ENCODE measurements at regions not wholly inside any gene's neighbourhood (a gene's known extent, or its start where the extent isn't known, plus 50 kb on each side); places are given as distances from the start of the nearest gene placed in this dataset.

DNA sequence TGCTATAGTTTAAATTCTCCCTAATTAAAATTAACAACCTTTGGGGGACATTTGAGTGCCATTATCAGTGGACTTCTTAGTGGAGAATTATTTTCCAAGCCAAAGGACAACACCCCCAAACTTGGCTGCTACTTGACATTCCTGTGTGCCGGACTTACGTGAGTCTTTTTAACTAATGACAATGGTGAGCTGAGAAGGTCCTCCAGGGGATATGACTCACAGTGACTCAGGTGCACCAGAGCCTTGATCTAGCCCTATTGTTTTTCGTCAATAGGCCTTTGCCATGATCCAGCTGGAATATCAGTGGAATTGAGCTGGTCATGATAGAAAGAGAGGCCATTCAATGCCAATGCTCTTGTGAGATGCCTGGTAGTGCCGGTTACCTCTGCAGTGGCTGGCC, 118.1 kb upstream of the CXCR4 start:
- DNase-seq (ENCODE audit: low read depth), result peak; percentile 85
- TF ChIP-seq, protein P1, sequence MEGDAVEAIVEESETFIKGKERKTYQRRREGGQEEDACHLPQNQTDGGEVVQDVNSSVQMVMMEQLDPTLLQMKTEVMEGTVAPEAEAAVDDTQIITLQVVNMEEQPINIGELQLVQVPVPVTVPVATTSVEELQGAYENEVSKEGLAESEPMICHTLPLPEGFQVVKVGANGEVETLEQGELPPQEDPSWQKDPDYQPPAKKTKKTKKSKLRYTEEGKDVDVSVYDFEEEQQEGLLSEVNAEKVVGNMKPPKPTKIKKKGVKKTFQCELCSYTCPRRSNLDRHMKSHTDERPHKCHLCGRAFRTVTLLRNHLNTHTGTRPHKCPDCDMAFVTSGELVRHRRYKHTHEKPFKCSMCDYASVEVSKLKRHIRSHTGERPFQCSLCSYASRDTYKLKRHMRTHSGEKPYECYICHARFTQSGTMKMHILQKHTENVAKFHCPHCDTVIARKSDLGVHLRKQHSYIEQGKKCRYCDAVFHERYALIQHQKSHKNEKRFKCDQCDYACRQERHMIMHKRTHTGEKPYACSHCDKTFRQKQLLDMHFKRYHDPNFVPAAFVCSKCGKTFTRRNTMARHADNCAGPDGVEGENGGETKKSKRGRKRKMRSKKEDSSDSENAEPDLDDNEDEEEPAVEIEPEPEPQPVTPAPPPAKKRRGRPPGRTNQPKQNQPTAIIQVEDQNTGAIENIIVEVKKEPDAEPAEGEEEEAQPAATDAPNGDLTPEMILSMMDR (conservative IDR thresholded peaks at IDR 0.05; ENCODE audit: control insufficient read depth, insufficient read depth, low read depth, low read length), result no peak
- H3K4me3 ChIP-seq (ENCODE audit: control insufficient read depth, low read depth, low read length), result no peak overlapping the region

DNA sequence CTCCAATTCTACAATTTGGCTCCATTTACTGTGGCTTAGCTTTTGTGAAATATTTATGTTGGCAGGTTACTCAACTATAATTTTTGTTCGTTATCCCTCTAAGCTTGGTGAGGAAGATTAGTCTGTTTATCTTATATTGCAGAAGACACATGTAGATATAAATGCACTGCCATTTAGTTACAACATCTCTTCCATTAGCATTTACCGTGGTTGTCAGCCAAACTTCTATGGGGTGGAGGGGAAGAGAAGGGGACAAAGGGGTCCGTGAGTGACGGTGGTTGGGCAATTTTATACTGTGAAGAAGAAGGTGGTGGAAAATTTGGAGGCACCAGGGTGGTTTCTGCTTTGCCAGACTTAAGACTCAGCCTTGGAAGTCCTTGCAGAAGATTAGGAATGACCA, 117.6 kb upstream of the CXCR4 start:
- TF ChIP-seq, protein P1 (conservative IDR thresholded peaks at IDR 0.05; ENCODE audit: control insufficient read depth, insufficient read depth, low read depth, low read length), result no peak
- peak; percentile 6 for DNase-seq (ENCODE audit: low read depth)
- H3K4me3 ChIP-seq (ENCODE audit: control insufficient read depth, low read depth, low read length), result no peak overlapping the region

DNA sequence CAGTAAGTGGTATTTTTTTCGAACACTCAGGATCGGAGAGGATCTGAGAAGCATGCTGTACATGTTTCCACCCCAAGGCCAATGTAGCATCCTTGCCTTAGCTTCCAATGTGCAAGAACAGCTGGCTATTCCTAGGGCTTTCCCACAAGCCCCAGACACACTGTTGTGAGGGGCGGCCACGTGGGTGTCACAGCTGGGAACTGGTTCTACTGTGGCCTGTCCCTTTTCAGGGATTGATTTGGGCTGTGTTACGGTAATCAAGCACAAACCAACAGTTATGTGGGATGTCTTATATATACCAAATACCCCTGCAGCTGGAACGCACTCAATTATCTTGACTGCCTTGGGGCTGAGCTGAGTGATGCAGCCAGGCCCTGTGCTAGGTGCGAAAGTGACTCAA, 116.3 kb upstream of the CXCR4 start:
- no peak overlapping the region for H3K4me3 ChIP-seq (ENCODE audit: control insufficient read depth, low read depth, low read length)
- no peak for DNase-seq (ENCODE audit: low read depth)
- TF ChIP-seq, protein P1 (conservative IDR thresholded peaks at IDR 0.05; ENCODE audit: control insufficient read depth, insufficient read depth, low read depth, low read length), result no peak

DNA sequence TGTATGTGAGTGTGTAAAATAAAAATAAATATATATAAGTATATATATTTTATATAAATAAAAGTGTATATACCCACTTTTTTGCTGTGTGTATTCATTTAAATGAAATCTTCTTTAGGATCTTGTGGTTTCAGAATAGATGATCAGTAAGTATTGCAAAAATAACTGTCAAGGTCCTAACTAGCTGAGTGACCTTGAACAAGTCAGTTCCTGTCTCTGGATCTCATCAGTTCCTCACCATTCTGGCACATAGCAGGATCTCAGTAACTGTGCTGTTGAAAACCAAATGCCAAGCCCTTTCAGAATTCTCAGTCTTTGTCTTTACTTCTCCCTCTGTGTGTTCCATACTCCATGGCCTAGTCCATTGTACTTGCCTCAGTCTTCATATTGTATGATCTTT, 115.3 kb upstream of the CXCR4 start:
- no peak overlapping the region for H3K4me3 ChIP-seq (ENCODE audit: control insufficient read depth, low read depth, low read length)
- TF ChIP-seq, protein P1 (conservative IDR thresholded peaks at IDR 0.05; ENCODE audit: control insufficient read depth, insufficient read depth, low read depth, low read length), result no peak
- no peak for DNase-seq (ENCODE audit: low read depth)

DNA sequence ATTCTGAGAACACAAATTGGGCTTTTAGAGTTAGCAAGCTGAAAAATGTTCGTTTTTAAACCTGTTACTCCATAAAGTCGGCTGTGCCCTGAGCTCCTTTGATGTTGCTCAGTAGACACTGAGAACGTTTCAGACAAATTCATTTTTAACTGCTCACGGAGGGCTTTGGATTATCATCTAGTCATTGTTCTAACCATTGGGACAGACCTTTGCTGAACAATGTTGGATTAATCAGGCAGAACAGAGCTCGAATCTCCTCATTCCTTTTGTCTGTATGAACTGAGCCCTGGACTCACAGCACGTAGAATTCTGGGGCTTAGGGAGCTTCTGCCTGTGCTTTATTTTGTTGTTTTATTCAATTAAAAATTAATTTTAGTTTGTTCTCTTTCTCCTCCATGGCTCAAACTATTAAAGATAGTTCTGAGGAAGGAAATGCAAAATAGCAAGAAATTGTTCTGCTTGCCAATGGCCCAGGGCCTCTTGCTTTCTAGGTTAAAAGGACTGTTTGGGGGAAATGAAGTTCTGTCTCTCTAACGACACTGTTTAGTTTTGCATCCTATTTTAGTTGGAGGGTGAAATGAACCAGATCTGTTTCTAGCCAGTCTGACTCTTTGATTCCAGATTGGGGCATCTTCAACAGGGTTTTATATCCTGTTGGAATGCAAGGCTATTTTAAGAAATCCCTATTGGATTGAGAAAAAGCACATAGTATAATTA, 114.7 kb upstream of the CXCR4 start:
- DNase-seq (ENCODE audit: low read depth), result no peak
- H3K4me3 ChIP-seq (ENCODE audit: control insufficient read depth, low read depth, low read length), result no peak overlapping the region
- TF ChIP-seq, protein P1 (conservative IDR thresholded peaks at IDR 0.05; ENCODE audit: control insufficient read depth, insufficient read depth, low read depth, low read length), result no peak

DNA sequence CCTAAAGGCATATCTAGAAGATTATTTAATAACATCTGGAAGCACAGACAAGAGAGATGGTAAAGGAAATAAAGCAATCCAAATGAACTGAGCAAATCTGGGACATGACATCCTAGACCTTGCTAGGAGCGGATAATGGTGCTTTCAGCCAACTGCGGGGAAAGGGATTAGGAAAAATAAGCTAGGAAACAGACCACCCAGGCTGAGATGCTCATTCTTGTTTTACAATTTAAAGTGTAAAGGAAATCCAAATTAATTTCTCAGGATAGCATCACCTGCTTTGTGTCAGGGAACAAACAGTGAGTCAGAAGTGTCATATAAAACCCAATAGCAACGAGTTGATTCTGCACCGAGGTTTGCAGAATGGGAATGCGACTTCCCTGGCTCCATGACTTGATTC, 112.5 kb upstream of the CXCR4 start:
- H3K4me3 ChIP-seq (ENCODE audit: control insufficient read depth, low read depth, low read length), result no peak overlapping the region
- TF ChIP-seq, protein P1 (conservative IDR thresholded peaks at IDR 0.05; ENCODE audit: control insufficient read depth, insufficient read depth, low read depth, low read length), result no peak

DNA sequence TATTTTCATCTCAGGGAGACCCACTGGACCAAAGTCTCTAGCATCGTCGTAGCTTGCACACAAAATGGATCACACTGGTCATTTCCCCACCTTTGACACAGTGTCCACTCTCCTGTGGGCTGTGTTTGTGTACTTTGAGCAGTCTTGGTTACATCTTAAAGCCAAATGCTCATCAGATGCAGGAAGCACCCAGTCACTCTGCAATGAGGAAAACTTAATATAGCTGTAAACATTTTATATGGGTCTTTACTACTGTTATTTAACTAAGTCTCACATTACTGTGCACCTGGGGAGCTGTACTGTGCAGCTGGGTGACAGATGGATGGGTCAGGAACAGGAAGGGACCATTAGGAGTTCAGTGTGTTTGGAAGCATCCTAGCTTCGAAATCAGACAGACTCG, 109.0 kb upstream of the CXCR4 start:
- no peak overlapping the region for H3K4me3 ChIP-seq (ENCODE audit: control insufficient read depth, low read depth, low read length)
- TF ChIP-seq, protein P1 (conservative IDR thresholded peaks at IDR 0.05; ENCODE audit: control insufficient read depth, insufficient read depth, low read depth, low read length), result no peak
- DNase-seq (ENCODE audit: low read depth), result no peak

More for the DNA sequence above, 112.5 kb upstream of the CXCR4 start:
- DNase-seq (ENCODE audit: low read depth), result no peak

Data from fibroblast of mammary gland (primary cell).